ENCODE measurements at regions not wholly inside any gene's neighbourhood (a gene's known extent, or its start where the extent isn't known, plus 50 kb on each side); places are given as distances from the start of the nearest gene placed in this dataset.

DNA sequence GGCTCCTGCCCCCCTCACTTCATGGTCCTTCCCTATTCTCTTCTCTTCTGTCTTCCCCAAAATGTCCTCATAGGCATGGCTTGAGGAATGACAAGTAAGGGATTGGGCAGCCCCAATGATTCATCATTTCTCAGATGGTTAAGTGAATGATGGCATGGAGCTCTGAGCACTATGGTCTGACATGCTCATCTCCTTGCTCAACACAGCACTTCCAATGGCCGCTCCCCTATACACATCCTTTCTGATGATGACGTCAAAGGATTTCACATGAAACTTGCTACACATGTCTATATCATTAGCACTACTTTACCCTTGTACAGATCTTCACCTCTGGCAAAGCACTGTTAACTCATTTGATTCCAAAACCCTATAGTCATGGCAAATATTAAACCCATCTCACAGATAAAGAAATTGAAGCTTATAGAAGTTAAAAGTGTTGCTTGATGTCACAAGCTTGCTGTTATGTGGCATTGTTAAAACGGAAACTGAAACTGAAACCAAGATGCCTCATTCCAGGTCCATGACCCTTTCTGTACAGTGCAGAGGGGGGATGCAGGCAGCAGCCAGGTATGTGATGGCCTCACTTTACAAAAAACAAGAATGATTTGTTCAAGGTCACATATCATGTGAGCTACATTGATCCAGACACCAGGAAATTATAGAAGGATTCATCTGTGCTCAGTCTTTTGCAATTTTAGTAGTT is 90.0 kb upstream of the PLXNA4 start:
- no peak for TF ChIP-seq POLR2A (IDR thresholded peaks at IDR 0.05)
- TF ChIP-seq, protein P1, sequence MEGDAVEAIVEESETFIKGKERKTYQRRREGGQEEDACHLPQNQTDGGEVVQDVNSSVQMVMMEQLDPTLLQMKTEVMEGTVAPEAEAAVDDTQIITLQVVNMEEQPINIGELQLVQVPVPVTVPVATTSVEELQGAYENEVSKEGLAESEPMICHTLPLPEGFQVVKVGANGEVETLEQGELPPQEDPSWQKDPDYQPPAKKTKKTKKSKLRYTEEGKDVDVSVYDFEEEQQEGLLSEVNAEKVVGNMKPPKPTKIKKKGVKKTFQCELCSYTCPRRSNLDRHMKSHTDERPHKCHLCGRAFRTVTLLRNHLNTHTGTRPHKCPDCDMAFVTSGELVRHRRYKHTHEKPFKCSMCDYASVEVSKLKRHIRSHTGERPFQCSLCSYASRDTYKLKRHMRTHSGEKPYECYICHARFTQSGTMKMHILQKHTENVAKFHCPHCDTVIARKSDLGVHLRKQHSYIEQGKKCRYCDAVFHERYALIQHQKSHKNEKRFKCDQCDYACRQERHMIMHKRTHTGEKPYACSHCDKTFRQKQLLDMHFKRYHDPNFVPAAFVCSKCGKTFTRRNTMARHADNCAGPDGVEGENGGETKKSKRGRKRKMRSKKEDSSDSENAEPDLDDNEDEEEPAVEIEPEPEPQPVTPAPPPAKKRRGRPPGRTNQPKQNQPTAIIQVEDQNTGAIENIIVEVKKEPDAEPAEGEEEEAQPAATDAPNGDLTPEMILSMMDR (IDR thresholded peaks at IDR 0.05), result no peak

Data from uterus (tissue), 2 donors.